ENCODE measurements at regions not wholly inside any gene's neighbourhood (a gene's known extent, or its start where the extent isn't known, plus 50 kb on each side); places are given as distances from the start of the nearest gene placed in this dataset.

- DNase-seq (ENCODE audit: low spot score): no peak
Measured at GRCh38 chr18:10216791-10217190, 237.6 kb upstream of the APCDD1 start.

DNA sequence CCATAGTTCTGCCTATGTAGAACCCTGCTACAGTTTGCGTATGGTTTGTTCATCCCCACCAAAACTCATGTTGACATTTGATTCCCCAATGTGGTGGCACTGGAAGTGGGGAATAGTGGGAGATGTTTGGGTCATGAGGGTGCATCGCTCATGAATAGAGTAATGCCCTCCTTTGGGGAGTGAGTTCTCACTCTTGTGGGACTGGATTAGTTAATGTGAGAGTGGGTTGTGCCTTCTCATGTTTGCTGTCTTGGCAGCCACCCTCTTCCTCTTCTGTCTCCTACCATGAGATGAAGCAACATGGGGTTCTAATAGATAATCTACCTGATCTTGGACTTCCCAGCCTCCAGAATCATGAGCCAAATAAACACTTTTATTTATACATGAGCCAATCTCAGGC is 237.2 kb upstream of the APCDD1 start:
- DNase-seq (ENCODE audit: low spot score): no peak

DNA sequence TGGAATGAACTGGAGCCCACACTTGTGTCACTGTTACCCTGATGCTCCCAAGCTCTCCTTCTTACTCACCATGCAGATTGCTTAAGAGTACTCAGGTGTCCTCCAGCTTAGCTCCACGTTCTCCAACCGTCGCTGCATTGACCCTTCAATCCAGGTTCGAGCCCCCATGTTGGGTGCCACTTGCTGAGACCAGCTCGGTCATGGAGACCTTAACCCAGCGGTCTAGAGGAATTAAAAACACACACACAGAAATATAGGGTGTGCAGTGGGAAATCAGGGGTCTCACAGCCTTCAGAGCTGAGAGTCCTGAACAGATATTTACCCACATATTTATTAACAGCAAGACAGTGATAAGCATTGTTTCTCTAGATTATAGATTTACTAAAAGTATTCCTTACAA is 229.1 kb upstream of the APCDD1 start:
- DNase-seq (ENCODE audit: low spot score): no peak

- no peak for DNase-seq (ENCODE audit: low spot score)
Measured at GRCh38 chr18:10226971-10227370, 227.5 kb upstream of the APCDD1 start.

DNA sequence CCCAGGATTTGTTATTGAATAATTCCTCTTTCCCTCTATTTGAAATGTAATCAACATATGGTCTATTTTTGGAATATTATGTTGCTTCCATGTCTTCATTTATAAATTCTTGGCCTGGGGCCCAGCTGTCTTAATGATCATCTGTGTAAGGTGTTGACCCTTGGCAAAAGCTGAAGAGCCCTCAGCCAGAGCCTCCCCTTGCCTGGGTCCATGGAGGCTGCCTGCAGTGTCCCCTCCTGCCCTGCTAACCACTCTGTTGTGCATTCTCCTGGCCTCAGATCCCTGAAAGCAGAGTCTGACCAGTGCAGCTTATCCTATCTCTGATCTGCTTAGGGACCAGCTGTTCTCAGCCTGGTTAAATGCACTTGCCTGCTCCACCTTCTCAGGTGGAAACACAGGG is 226.1 kb upstream of the APCDD1 start:
- no peak for DNase-seq (ENCODE audit: low spot score)

- DNase-seq (ENCODE audit: low spot score): no peak
Measured at GRCh38 chr18:10229458-10229857, 225.0 kb upstream of the APCDD1 start.

DNA sequence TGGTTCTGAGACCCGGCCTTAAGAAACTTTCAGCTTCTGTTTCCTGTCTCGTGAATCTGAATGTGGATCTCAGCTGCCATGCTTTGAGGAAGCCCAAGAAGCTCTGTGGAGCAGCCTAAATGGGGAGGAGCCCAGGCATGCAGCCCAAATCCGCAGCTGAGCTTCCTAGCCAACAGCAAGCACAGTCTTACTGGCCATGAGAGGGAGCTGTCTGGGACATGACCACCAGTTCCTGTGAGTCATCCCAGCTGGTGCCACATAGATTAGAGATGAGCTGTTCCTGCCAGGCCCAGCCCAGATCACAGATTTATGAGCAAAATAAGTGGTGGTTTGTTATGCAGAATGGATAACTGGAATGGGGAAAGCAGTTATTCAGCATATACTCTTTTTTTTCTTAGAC is 224.4 kb upstream of the APCDD1 start:
- DNase-seq (ENCODE audit: low spot score): no peak

DNA sequence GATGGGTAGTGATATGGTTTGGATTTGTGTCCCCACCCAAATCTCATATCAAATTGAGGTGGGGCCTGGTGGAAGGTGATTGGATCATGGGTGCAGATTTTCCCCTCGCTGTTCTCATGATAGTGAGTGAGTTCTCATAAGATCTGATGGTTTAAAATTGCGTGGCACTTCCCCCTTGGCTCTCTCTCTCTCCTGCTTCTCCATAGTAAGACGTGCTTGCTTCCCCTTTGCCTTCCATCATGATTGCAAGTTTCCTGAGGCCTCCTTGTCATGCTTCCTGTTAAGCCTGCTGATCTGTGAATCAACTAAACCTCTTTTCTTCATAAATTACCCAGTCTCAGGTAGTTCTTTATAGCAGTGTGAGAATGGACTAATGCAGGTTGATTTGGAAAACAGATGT is 223.2 kb upstream of the APCDD1 start:
- DNase-seq (ENCODE audit: low spot score): no peak

- DNase-seq (ENCODE audit: low spot score): no peak
Measured at GRCh38 chr18:10232062-10232461, 222.4 kb upstream of the APCDD1 start.

DNA sequence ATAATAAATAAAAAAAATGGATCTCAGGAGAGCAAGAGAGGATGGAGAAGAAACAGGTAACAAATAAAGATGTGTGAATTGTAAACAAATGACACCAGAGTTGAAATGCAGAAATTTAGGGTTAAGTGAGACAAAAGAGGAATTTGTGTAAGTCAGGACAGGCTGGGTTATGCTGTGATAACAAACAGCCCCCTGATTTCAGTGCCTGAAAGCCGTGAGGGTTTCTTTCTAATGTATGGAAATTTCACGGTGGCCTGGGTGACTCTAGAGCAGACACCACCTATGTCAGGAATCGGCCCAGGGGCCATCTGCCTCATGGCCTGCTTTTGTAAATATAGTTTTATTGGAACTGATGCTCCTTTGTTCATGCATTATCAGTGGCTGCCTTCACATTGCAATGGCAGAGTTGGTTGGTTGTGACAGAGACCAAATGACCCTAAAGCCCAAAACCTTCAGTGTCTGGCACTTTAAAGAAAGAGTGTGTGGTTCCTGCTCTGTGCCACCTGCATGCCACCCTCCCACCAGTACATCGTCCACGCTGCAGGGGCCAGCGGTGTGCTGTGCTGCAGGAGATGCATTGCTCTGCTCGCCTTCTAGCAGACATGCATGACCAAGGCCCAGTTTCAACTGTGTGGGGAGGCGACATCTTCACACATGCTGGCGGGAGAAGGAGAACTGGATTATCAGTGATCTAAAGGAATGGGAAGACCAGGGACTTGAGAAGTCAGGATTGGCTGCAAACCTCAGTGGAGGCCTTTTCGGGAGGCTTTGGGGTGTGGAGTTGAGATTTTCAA is 221.2 kb upstream of the APCDD1 start:
- no peak for DNase-seq (ENCODE audit: low spot score)

DNA sequence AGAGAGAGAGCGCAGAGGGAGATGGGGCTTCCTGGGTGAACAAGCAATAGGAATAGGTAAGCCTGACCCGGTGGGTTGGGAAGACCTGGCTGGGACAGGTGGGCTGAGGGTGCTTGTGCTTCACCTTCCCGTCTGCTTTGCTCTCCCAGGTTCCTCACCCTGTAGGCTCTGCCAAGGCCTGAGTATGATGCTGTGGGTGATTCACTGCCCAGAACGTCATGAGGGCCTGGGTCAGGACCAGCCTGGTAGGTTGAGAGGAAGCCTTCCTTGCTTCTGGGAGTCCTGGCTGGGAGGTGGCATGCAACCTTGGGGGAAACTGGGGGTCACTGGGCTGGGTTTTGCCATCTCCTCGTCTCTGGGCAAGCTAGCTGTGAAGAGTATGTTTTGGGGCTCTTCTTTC is 220.2 kb upstream of the APCDD1 start:
- no peak for DNase-seq (ENCODE audit: low spot score)

- peak; percentile 86 for DNase-seq (ENCODE audit: low spot score)
Measured at GRCh38 chr18:10234912-10235660, 219.3 kb upstream of the APCDD1 start.

DNA sequence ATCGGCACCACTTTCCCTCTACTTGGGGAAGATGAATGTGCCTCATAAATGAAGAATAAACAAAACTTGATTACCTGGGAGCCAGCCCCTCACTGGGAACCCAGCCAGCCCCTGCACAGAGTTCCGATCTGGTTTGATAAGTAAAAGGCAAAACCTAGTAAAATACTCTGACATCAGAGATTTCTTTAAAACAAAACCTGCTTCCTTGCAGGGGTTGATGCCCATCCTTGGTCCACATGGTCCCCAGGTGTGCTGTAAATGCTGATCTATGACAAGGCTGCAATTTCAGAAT is 218.8 kb upstream of the APCDD1 start:
- DNase-seq (ENCODE audit: low spot score): no peak

- peak; percentile 92 for DNase-seq (ENCODE audit: low spot score)
Measured at GRCh38 chr18:10239103-10239502, 215.3 kb upstream of the APCDD1 start.

- DNase-seq (ENCODE audit: low spot score): peak; percentile 85
Measured at GRCh38 chr18:10239991-10240634, 214.3 kb upstream of the APCDD1 start.

DNA sequence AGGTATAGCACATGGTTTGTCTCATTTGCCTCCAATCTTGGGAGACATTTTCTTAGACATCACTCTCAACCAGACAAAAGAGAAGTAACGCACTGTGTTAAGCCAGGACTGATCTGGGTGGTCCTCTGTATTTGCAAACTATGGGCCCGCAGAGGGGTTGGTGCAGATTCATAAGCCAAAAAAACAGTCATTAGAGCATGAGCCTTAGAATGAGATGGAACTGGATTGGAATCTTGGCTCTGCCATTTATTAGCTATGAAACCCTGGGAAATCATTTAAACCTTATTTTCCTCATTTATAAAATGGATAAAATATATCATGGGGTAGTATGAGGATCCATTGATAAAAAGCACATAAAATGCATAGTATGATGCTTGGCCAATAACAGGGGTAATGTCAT is 213.5 kb upstream of the APCDD1 start:
- no peak for DNase-seq (ENCODE audit: low spot score)

DNA sequence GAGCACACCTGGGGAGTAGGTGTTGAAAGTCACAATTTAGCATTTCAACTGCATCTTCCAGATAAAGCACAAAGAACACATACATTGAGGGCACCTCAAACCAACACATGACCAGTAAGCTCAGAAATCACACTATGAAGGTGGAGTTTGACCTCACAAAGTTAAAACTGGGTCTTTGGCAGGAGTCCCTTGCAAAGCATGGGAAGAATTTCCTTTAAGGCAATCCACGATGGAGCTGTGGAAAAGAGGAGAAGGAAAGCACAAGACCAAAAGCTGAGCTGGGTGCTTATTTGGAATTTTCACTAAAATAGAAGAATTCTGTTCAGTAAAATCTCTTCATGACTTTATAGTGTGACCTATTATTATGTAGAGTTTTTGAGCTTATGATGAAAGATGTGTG is 212.9 kb upstream of the APCDD1 start:
- peak; percentile 53 for DNase-seq (ENCODE audit: low spot score)

- no peak for DNase-seq (ENCODE audit: low spot score)
Measured at GRCh38 chr18:10242936-10243680, 211.3 kb upstream of the APCDD1 start.

DNA sequence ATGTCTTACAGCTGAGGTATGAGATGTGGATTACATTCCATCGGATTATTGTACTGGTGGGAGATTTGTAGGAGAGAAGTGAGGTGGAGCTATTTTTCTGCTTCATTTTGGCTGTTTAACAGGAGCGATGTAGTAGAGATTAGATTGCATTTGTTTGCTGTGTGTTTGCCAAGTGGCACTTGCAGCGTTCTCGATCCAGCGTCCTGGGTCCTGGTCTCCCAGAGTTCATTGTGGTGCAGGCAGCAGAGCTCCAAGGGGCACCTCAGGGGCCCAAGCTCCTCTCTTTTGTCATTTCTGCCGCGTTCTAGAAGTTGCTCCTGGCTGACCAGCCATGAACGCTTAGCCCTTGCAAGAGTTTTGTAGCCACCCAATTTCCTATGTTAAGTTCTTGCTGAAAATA is 210.1 kb upstream of the APCDD1 start:
- DNase-seq (ENCODE audit: low spot score): no peak

DNA sequence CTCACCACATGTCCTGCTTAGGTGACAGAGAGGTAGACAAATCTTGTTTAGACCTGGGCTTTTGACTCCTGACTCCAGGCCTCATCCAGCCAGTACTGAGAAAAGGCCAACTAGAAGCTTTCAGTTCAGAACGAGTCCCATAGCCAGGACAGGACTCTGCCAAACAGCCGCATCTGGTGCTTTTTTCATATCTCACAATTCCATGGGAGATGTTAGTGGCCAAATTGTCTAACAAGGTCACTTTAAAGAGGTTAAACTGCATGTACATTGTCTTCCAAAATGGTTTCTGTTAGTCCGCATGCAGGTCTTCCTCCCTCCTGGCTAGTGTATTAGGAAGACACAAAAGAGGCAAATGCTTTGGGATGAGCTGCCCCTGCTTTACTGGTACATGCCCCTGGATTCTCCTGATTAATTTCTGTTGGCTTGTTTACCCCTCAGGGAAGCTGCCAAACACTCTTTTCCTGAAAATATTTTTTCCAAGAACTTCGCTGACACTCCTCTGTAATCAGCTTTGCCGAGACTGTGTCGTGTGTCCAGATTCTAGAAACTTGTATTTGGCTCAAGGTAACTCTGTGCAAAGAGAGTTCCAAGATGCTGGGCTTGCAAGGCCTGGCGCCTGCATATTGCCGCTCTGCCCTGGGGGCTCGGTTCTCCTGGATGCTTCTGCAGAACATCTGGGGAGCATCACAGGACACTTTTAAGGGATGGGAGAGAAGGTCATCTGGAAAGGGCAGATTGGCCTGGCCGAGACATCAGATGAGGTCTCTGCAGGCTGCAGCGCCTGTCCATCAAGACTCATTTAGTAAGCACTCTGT is 209.2 kb upstream of the APCDD1 start:
- DNase-seq (ENCODE audit: low spot score): no peak

GRCh38 chr18:10245846-10246175 is 208.6 kb upstream of the APCDD1 start:
- no peak for DNase-seq (ENCODE audit: low spot score)
